DOHH2 (cell line): ENCODE measurements at regions not wholly inside any gene's neighbourhood (a gene's known extent, or its start where the extent isn't known, plus 50 kb on each side); places are given as distances from the start of the nearest gene placed in this dataset.

ENCODE experiments used
- CTCF ChIP-seq: fragments of 200-600 bp; sonication (generic); IDR thresholded peaks from one replicate; pipeline ENCODE4 v1.5.1; 2014; ENCODE audit warnings: antibody characterized with exemption, mild to moderate bottlenecking, low read depth, low read length; ENCODE audit not compliant: poor library complexity, severe bottlenecking
- EZH2phosphoT487 ChIP-seq: fragments of 200-600 bp; sonication (generic); IDR thresholded peaks from 2 replicates; pipeline ENCODE4 v1.6.1; 2017; ENCODE audit warnings: borderline replicate concordance, mild to moderate bottlenecking, antibody characterized with exemption, low read length, moderate library complexity, mixed read lengths

GRCh38 chr16:79359082-79359481 lies 241.5 kb downstream of the MAF start:
- TF ChIP-seq CTCF: no peak
- no peak for TF ChIP-seq EZH2phosphoT487
